DMS 273 (cell line): ENCODE measurements at regions not wholly inside any gene's neighbourhood (a gene's known extent, or its start where the extent isn't known, plus 50 kb on each side); places are given as distances from the start of the nearest gene placed in this dataset.
"Not testable (repeated sequence)": the region's sequence is repeated elsewhere in the genome, so short reads cannot be mapped to it uniquely, and the experiment has no call there.

Experiments
- DNase-seq: peaks from one replicate; lab custom pipeline; 2025; ENCODE audit not compliant: unreplicated experiment; lab: John Stamatoyannopoulos, UW

GRCh38 chr2:63738019-63738418, 103.7 kb upstream of the UGP2 start:
- DNase-seq: no peak

GRCh38 chr2:63739180-63739579, 102.5 kb upstream of the UGP2 start:
- not testable (repeated sequence) for DNase-seq

GRCh38 chr2:63740020-63740419, 101.7 kb upstream of the UGP2 start:
- no peak for DNase-seq

GRCh38 chr2:63740943-63741342, 100.8 kb upstream of the UGP2 start:
- DNase-seq: no peak

- peak; percentile 15 for DNase-seq
Observed at GRCh38 chr2:63741884-63742579, 99.7 kb upstream of the UGP2 start.

- no peak for DNase-seq
Observed at GRCh38 chr2:63742580-63742976, 99.1 kb upstream of the UGP2 start.

- peak; percentile 35 for DNase-seq
Observed at GRCh38 chr2:63743170-63743981, 98.3 kb upstream of the UGP2 start.

GRCh38 chr2:63743982-63744966, 97.4 kb upstream of the UGP2 start:
- peak; percentile 12 for DNase-seq

GRCh38 chr2:63746548-63746947, 95.1 kb upstream of the UGP2 start:
- DNase-seq: not testable (repeated sequence)

- no peak for DNase-seq
Observed at GRCh38 chr2:63751901-63752300, 89.8 kb upstream of the UGP2 start.

GRCh38 chr2:63755216-63755615, 86.5 kb upstream of the UGP2 start:
- no peak for DNase-seq

- no peak for DNase-seq
Observed at GRCh38 chr2:63755965-63756364, 85.7 kb upstream of the UGP2 start.

GRCh38 chr2:63763391-63763941, 78.2 kb upstream of the UGP2 start:
- DNase-seq: peak; percentile 63

GRCh38 chr2:63764630-63765029, 77.1 kb upstream of the UGP2 start:
- no peak for DNase-seq

- no peak for DNase-seq
Observed at GRCh38 chr2:63765117-63765516, 76.6 kb upstream of the UGP2 start.

- no peak for DNase-seq
Observed at GRCh38 chr2:63767307-63767706, 74.4 kb upstream of the UGP2 start.

GRCh38 chr2:63768051-63768450, 73.6 kb upstream of the UGP2 start:
- DNase-seq: no peak

- DNase-seq: no peak
Observed at GRCh38 chr2:63769915-63770314, 71.8 kb upstream of the UGP2 start.

- no peak for DNase-seq
Observed at GRCh38 chr2:63772061-63772460, 69.6 kb upstream of the UGP2 start.

GRCh38 chr2:63775191-63775590, 66.5 kb upstream of the UGP2 start:
- DNase-seq: no peak

GRCh38 chr2:63776382-63776781, 65.3 kb upstream of the UGP2 start:
- DNase-seq: no peak
